Fibroblast of lung (primary cell): ENCODE measurements at regions not wholly inside any gene's neighbourhood (a gene's known extent, or its start where the extent isn't known, plus 50 kb on each side); places are given as distances from the start of the nearest gene placed in this dataset.

Experiments used
- EZH2 ChIP-seq: IDR thresholded peaks from 2 replicates; pipeline ENCODE4 v1.5.1; 2012; ENCODE audit warnings: low read length, control low read depth, mild to moderate bottlenecking; ENCODE audit errors: missing control alignments
- TF ChIP-seq, protein P1 (sequence below), 2 donors: IDR thresholded peaks in 1 of 2; conservative IDR thresholded peaks in 1 of 2; 1 replicate in 1 of 2; 2 replicates in 1 of 2; pipeline ENCODE4 v1.5.1; 2011 to 2012; ENCODE audit warnings: low read length in 2 of 2, control low read depth in 1 of 2, inconsistent platforms in 1 of 2, low read depth in 1 of 2, mild to moderate bottlenecking in 1 of 2

DNA sequence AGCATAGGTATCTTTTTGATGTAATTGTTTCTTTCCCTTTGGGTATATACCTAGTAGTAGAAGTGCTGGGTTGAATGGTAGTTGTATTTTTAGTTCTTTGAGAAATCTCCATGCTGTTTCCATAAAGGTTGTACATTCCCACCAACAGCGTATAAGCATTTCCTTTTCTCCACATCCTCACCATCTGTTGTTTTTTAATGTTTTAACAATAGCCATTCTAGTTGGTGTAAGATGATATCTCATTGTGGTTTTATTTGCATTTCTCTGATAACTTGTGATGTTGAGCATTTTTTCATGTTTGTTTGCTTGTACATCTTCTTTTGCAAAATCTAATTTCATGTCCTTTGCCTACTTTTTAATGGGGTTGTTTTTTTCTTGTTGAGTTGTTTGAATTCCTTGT lies 80.0 kb upstream of the TMC3 start:
- TF ChIP-seq, protein P1, sequence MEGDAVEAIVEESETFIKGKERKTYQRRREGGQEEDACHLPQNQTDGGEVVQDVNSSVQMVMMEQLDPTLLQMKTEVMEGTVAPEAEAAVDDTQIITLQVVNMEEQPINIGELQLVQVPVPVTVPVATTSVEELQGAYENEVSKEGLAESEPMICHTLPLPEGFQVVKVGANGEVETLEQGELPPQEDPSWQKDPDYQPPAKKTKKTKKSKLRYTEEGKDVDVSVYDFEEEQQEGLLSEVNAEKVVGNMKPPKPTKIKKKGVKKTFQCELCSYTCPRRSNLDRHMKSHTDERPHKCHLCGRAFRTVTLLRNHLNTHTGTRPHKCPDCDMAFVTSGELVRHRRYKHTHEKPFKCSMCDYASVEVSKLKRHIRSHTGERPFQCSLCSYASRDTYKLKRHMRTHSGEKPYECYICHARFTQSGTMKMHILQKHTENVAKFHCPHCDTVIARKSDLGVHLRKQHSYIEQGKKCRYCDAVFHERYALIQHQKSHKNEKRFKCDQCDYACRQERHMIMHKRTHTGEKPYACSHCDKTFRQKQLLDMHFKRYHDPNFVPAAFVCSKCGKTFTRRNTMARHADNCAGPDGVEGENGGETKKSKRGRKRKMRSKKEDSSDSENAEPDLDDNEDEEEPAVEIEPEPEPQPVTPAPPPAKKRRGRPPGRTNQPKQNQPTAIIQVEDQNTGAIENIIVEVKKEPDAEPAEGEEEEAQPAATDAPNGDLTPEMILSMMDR (conservative IDR thresholded peaks at IDR 0.05 in 1 of 2, IDR thresholded peaks at IDR 0.05 in 1 of 2; ENCODE audit: low read depth in 1 of 2, low read length in 2 of 2): no peak
- no peak for TF ChIP-seq EZH2
